H9 (cell line): ENCODE measurements at regions not wholly inside any gene's neighbourhood (a gene's known extent, or its start where the extent isn't known, plus 50 kb on each side); places are given as distances from the start of the nearest gene placed in this dataset.

Experiments used
- DNase-seq: peaks from one replicate; pipeline ENCODE4 v3.0.0-alpha.2; 2017
- H2AFZ ChIP-seq: one replicate; pipeline ENCODE4 v1.6.1; 2013; ENCODE audit warnings: mild to moderate bottlenecking, low read length, control low read depth, moderate library complexity
- H2AK5ac ChIP-seq: 2 replicates; pipeline ENCODE4 v1.6.1; 2013; ENCODE audit warnings: low read length, control low read depth, mixed read lengths; ENCODE audit not compliant: insufficient read length
- H2BK120ac ChIP-seq: one replicate; pipeline ENCODE4 v1.6.1; 2013; ENCODE audit warnings: low read depth, mild to moderate bottlenecking, low read length, control low read depth, inconsistent platforms; ENCODE audit not compliant: poor library complexity, severe bottlenecking
- H2BK12ac ChIP-seq: 2 replicates; pipeline ENCODE4 v1.6.1; 2013; ENCODE audit warnings: low read length, control low read depth, mixed read lengths, low read depth; ENCODE audit not compliant: insufficient read length
- H2BK15ac ChIP-seq: 2 replicates; pipeline ENCODE4 v1.6.1; 2013; ENCODE audit warnings: low read depth, low read length, control low read depth
- H2BK20ac ChIP-seq: one replicate; pipeline ENCODE4 v1.6.1; 2013; ENCODE audit warnings: low read depth, mild to moderate bottlenecking, low read length, control low read depth, inconsistent platforms; ENCODE audit not compliant: poor library complexity, severe bottlenecking
- H2BK5ac ChIP-seq: 2 replicates; pipeline ENCODE4 v1.6.1; 2013; ENCODE audit warnings: low read length, control low read depth, mixed read lengths; ENCODE audit not compliant: insufficient read length
- H3K14ac ChIP-seq: 2 replicates; pipeline ENCODE4 v1.6.1; 2013; ENCODE audit warnings: low read length, control low read depth; ENCODE audit not compliant: insufficient read depth
- H3K18ac ChIP-seq: 2 replicates; pipeline ENCODE4 v1.6.1; 2013; ENCODE audit warnings: low read depth, mild to moderate bottlenecking, mixed read lengths, low read length, control low read depth; ENCODE audit not compliant: insufficient read length
- H3K23ac ChIP-seq: 2 replicates; pipeline ENCODE4 v1.6.1; 2013; ENCODE audit warnings: low read length, control low read depth, mixed read lengths, low read depth; ENCODE audit not compliant: insufficient read length
- H3K23me2 ChIP-seq: 2 replicates; pipeline ENCODE4 v1.6.1; 2013; ENCODE audit warnings: low read depth, mild to moderate bottlenecking, mixed read lengths, low read length, control low read depth; ENCODE audit not compliant: insufficient read length, poor library complexity, severe bottlenecking
- H3K27ac ChIP-seq: 2 replicates; pipeline ENCODE4 v1.5.1; 2013; ENCODE audit warnings: low read length, control low read depth, mixed read lengths, low read depth; ENCODE audit not compliant: insufficient read length
- H3K27me3 ChIP-seq: 2 replicates; pipeline ENCODE4 v1.6.1; 2013; ENCODE audit warnings: low read length, control low read depth, inconsistent platforms; ENCODE audit not compliant: insufficient read depth
- H3K4ac ChIP-seq: 2 replicates; pipeline ENCODE4 v1.6.1; 2013; ENCODE audit warnings: low read depth, mild to moderate bottlenecking, control low read depth, inconsistent platforms, low read length, moderate library complexity
- H3K4me1 ChIP-seq: 2 replicates; pipeline ENCODE4 v1.6.1; 2013; ENCODE audit warnings: low read length, control low read depth, inconsistent platforms; ENCODE audit not compliant: insufficient read depth
- H3K4me2 ChIP-seq: 2 replicates; pipeline ENCODE4 v1.6.1; 2013; ENCODE audit warnings: low read length, control low read depth, mixed read lengths; ENCODE audit not compliant: insufficient read length, insufficient read depth
- H3K56ac ChIP-seq: 2 replicates; pipeline ENCODE4 v1.6.1; 2013; ENCODE audit warnings: low read depth, mild to moderate bottlenecking, mixed read lengths, low read length, control low read depth; ENCODE audit not compliant: insufficient read length
- H3K79me1 ChIP-seq: 2 replicates; pipeline ENCODE4 v1.6.1; 2013; ENCODE audit warnings: low read depth, mild to moderate bottlenecking, moderate library complexity, low read length, control low read depth, inconsistent platforms; ENCODE audit not compliant: insufficient read depth, poor library complexity, severe bottlenecking
- H3K79me2 ChIP-seq: 2 replicates; pipeline ENCODE4 v1.6.1; 2013; ENCODE audit warnings: low read length, control low read depth, inconsistent platforms; ENCODE audit not compliant: insufficient read depth
- H3K9ac ChIP-seq: 2 replicates; pipeline ENCODE4 v1.6.1; 2013; ENCODE audit warnings: low read length, control low read depth, mixed read lengths; ENCODE audit not compliant: insufficient read length; ENCODE audit errors: extremely low read depth
- H3K9me3 ChIP-seq: one replicate; pipeline ENCODE4 v1.6.1; 2013; ENCODE audit warnings: low read depth, low read length, inconsistent platforms; ENCODE audit not compliant: control insufficient read depth
- H3T11ph ChIP-seq: one replicate; pipeline ENCODE4 v1.6.1; 2013; ENCODE audit warnings: mild to moderate bottlenecking, low read length, control low read depth, inconsistent platforms
- H4K20me1 ChIP-seq: one replicate; pipeline ENCODE4 v1.6.1; 2013; ENCODE audit not compliant: control insufficient read depth, insufficient read length, insufficient read depth
- H4K5ac ChIP-seq: 2 replicates; pipeline ENCODE4 v1.6.1; 2013; ENCODE audit warnings: low read depth, mild to moderate bottlenecking, mixed read lengths, low read length, control low read depth; ENCODE audit not compliant: insufficient read length
- H4K8ac ChIP-seq: replicated peaks from 2 replicates; pipeline ENCODE4 v1.6.1; 2013; ENCODE audit warnings: low read length, control low read depth, mixed read lengths, low read depth; ENCODE audit not compliant: insufficient read length
- H4K91ac ChIP-seq: 2 replicates; pipeline ENCODE4 v1.6.1; 2013; ENCODE audit warnings: low read depth, mild to moderate bottlenecking, moderate library complexity, mixed read lengths, low read length, control low read depth; ENCODE audit not compliant: insufficient read length
- H3K27ac Mint-ChIP-seq, 3 experiments: 2 replicates in 2 of 3; 3 replicates in 1 of 3; pipeline ENCODE4 v1.8.0; 2020 to 2021; ENCODE audit warnings: mixed read lengths in 3 of 3, mild to moderate bottlenecking in 1 of 3, moderate library complexity in 1 of 3
- H3K27me3 Mint-ChIP-seq: 2 replicates; pipeline ENCODE4 v1.8.0; 2021; ENCODE audit warnings: low read depth, mild to moderate bottlenecking, moderate library complexity, mixed read lengths
- H3K36me3 Mint-ChIP-seq, 3 experiments: 2 replicates in 2 of 3; 3 replicates in 1 of 3; pipeline ENCODE4 v1.8.0; 2020 to 2021; ENCODE audit warnings: low read depth in 3 of 3, mixed read lengths in 3 of 3; ENCODE audit not compliant: insufficient read depth in 1 of 3
- H3K4me1 Mint-ChIP-seq, 2 experiments: 2 replicates each; pipeline ENCODE4 v1.8.0; 2020; ENCODE audit warnings: mixed read lengths in 2 of 2
- H3K4me3 Mint-ChIP-seq, 2 experiments: 2 replicates in 1 of 2; 3 replicates in 1 of 2; pipeline ENCODE4 v1.8.0; 2020 to 2021; ENCODE audit warnings: mild to moderate bottlenecking in 2 of 2, mixed read lengths in 2 of 2, moderate library complexity in 1 of 2
- H3K9me3 Mint-ChIP-seq, 2 experiments: 2 replicates in 1 of 2; 3 replicates in 1 of 2; pipeline ENCODE4 v1.8.0; 2020; ENCODE audit warnings: mild to moderate bottlenecking in 2 of 2, mixed read lengths in 2 of 2, moderate library complexity in 1 of 2
- CTCF ChIP-seq: fragments of 200-600 bp; sonication (generic); conservative IDR thresholded peaks from 3 replicates; pipeline ENCODE4 v1.8.0; 2021; ENCODE audit warnings: antibody characterized with exemption, mild to moderate bottlenecking
- WGBS: extraction: QIAGEN DNeasy Blood & Tissue Kit; methylation state at CpG from one replicate; pipeline ENCODE4 v1.1.7; 2013; ENCODE audit warnings: missing lambda C conversion rate, low lambda C conversion rate, mixed read lengths; ENCODE audit not compliant: insufficient read length; ENCODE audit errors: extremely low coverage; 5-methylcytosine and 5-hydroxymethylcytosine counted together

- H2BK15ac ChIP-seq: no peak overlapping the region
- no peak for DNase-seq
- H3K79me1 ChIP-seq: no peaks in the 10 kb centered on the region
- H2BK120ac ChIP-seq: no peak overlapping the region
- no peak overlapping the region for H3K4ac ChIP-seq
- no peaks in the 10 kb centered on the region for H3K27me3 Mint-ChIP-seq
- H2BK12ac ChIP-seq: no peak overlapping the region
- H3K4me3 Mint-ChIP-seq: no peak overlapping the region
- H3K9ac ChIP-seq: no peak overlapping the region
- H2BK20ac ChIP-seq: no peak overlapping the region
- no peak overlapping the region for H4K5ac ChIP-seq
- peaks cover 19 to 39% (median 21%) of the 10 kb centered on the region in 3 experiments for H3K36me3 Mint-ChIP-seq
- no peak overlapping the region for H4K8ac ChIP-seq
- no peak overlapping the region for H3K18ac ChIP-seq
- no peak overlapping the region for H3K27ac ChIP-seq
- H4K20me1 ChIP-seq: no peaks in the 10 kb centered on the region
- H3K4me1 ChIP-seq: peaks cover 2% of the 10 kb centered on the region; the same call in 1 of the 2 replicates
- H3K23me2 ChIP-seq: peaks cover 3% of the 10 kb centered on the region
- no peaks in the 10 kb centered on the region for H3K27me3 ChIP-seq
- no CpG with 5 or more reads among the region's 8 CpGs for WGBS
- TF ChIP-seq CTCF: no peak
- H3K14ac ChIP-seq: no peak overlapping the region
- H3K23ac ChIP-seq: no peak overlapping the region
- H2AFZ ChIP-seq: no peak overlapping the region
- no peak overlapping the region for H2AK5ac ChIP-seq
- H3K4me2 ChIP-seq: no peak overlapping the region
- no peak overlapping the region for H3T11ph ChIP-seq
- H3K9me3 Mint-ChIP-seq: peaks cover 42% of the 10 kb centered on the region in 2 experiments
- H2BK5ac ChIP-seq: no peak overlapping the region
- H4K91ac ChIP-seq: no peak overlapping the region
- H3K56ac ChIP-seq: no peak overlapping the region
- no peak overlapping the region for H3K27ac Mint-ChIP-seq
- H3K79me2 ChIP-seq: no peaks in the 10 kb centered on the region
- H3K4me1 Mint-ChIP-seq: peaks cover 5 to 7% of the 10 kb centered on the region in 2 experiments
- H3K9me3 ChIP-seq: no peaks in the 10 kb centered on the region
These were observed 70.1 kb upstream of the CLCN4 start for GRCh38 chrX:10086676-10087075.
